K562 (cell line): ENCODE measurements at regions not wholly inside any gene's neighbourhood (a gene's known extent, or its start where the extent isn't known, plus 50 kb on each side); places are given as distances from the start of the nearest gene placed in this dataset.

Source experiments
- ATAC-seq: fragments of 200-7000 bp; cut with Tn5 transposase; 3 replicates; pipeline ENCODE4 v1.9.1; 2020; ENCODE audit warnings: moderate library complexity
- BruUV-seq: library from RNA; stranded (reverse); fragments of 400-500 nt; replicated peaks from 2 replicates; lab custom pipeline; 2021; lab: Mats Ljungman, UMichigan
- CTCF ChIA-PET: fragments of 300-600 bp; formaldehyde crosslinking; extraction: SDS; loops from one replicate; lab custom pipeline; 2021; ENCODE audit warnings: low intra/inter-chr PET ratio; lab: Yijun Ruan, JAX
- POLR2A ChIA-PET: fragments of 300-600, 350-650 bp; sonication (Branson Sonifier 250); formaldehyde crosslinking; extraction: SDS; loops from one replicate; lab custom pipeline; 2021; ENCODE audit warnings: antibody characterized with exemption, inconsistent platforms; lab: Yijun Ruan, JAX
- DNase-seq, 4 experiments: peaks; one replicate each; pipeline versions ENCODE4 v3.0.0 to v3.0.0-alpha.2; 2011 to 2018; ENCODE audit warnings: low spot score in 3 of 4, mixed read lengths in 3 of 4; ENCODE audit errors: extremely low read depth in 1 of 4
- FAIRE-seq: peaks from 2 replicates; lab custom pipeline; 2011; peaks lifted over from hg19 to GRCh38; lab: Jason Lieb, UNC
- H2AFZ ChIP-seq: 2 replicates; pipeline ENCODE4 v1.6.0; 2011; ENCODE audit warnings: low read depth, low read length, control low read depth, inconsistent platforms
- H3K27ac ChIP-seq: fragments of 200-600 bp; 3 replicates; pipeline ENCODE4 v1.8.0; 2011; ENCODE audit warnings: low read depth, mild to moderate bottlenecking, control low read depth, inconsistent platforms, low read length, moderate library complexity, mixed read lengths; ENCODE audit errors: extremely low read depth
- H3K27me3 ChIP-seq, 2 experiments: fragments of 300-600 bp in 1 of 2; 2 replicates in 1 of 2; 3 replicates in 1 of 2; pipeline versions ENCODE4 v1.6.0 to v1.8.0; 2011; ENCODE audit warnings: inconsistent platforms in 2 of 2, low read length in 2 of 2, mild to moderate bottlenecking in 1 of 2, mixed read lengths in 1 of 2, moderate library complexity in 1 of 2; ENCODE audit not compliant: control insufficient read depth in 2 of 2, insufficient read depth in 2 of 2
- H3K36me3 ChIP-seq: fragments of 300-600 bp; 3 replicates; pipeline ENCODE4 v1.8.0; 2011; ENCODE audit warnings: mild to moderate bottlenecking, low read length, inconsistent platforms; ENCODE audit not compliant: control insufficient read depth, insufficient read depth
- H3K4me1 ChIP-seq, 2 experiments: fragments of 200-600 bp in 1 of 2; replicated peaks in 1 of 2; 2 replicates in 1 of 2; 3 replicates in 1 of 2; pipeline versions ENCODE4 v1.5.1 to v1.8.0; 2011; ENCODE audit warnings: inconsistent platforms in 2 of 2, low read length in 2 of 2, mild to moderate bottlenecking in 1 of 2, mixed read lengths in 1 of 2, moderate library complexity in 1 of 2; ENCODE audit not compliant: control insufficient read depth in 2 of 2, insufficient read depth in 2 of 2
- H3K4me2 ChIP-seq: 2 replicates; pipeline ENCODE4 v1.6.1; 2011; ENCODE audit warnings: low read length, control low read depth, inconsistent platforms, mixed read lengths; ENCODE audit not compliant: insufficient read depth
- H3K4me3 ChIP-seq: fragments of 200-600 bp; sonication (generic), shearing (Covaris generic); 2 replicates; pipeline ENCODE4 v1.5.1; 2016; ENCODE audit warnings: control low read depth, inconsistent platforms
- H3K79me2 ChIP-seq: fragments of 200-600 bp; 3 replicates; pipeline ENCODE4 v1.8.0; 2011; ENCODE audit warnings: low read length, inconsistent platforms; ENCODE audit not compliant: control insufficient read depth, insufficient read depth
- H3K9ac ChIP-seq, 2 experiments: 2 replicates each; pipeline versions ENCODE4 v1.6.0 to v1.6.1; 2011; ENCODE audit warnings: low read depth in 2 of 2, low read length in 2 of 2, control low read depth in 1 of 2, inconsistent platforms in 1 of 2, mild to moderate bottlenecking in 1 of 2, mixed read lengths in 1 of 2; ENCODE audit not compliant: insufficient read depth in 1 of 2
- H3K9me1 ChIP-seq: one replicate; pipeline ENCODE4 v1.6.0; 2011; ENCODE audit warnings: inconsistent platforms, mild to moderate bottlenecking, low read length, moderate library complexity; ENCODE audit not compliant: control insufficient read depth, insufficient read depth
- H3K9me3 ChIP-seq: replicated peaks from 2 replicates; pipeline ENCODE4 v1.5.1; 2011; ENCODE audit warnings: low read depth, low read length, inconsistent platforms; ENCODE audit not compliant: control insufficient read depth, insufficient read depth
- H4K20me1 ChIP-seq: replicated peaks from 2 replicates; pipeline ENCODE4 v1.6.1; 2011; ENCODE audit warnings: low read length, inconsistent platforms, mixed read lengths; ENCODE audit not compliant: control insufficient read depth, insufficient read depth
- CEBPB ChIP-seq: fragments of 450-650 bp; IDR thresholded peaks from 2 replicates; pipeline ENCODE4 v1.6.1; 2016; ENCODE audit warnings: missing genetic modification characterization, missing compliant biosample characterization
- PREB ChIP-seq: sonication (generic); formaldehyde crosslinking; IDR thresholded peaks from 2 replicates; pipeline ENCODE4 v1.8.1; 2023; ENCODE audit warnings: mild to moderate bottlenecking, missing genetic modification reagents
- SMAD4 ChIP-seq: fragments of 250-450 bp; sonication (Bioruptor Pico); conservative IDR thresholded peaks from 2 replicates; pipeline ENCODE4 v1.8.0; 2021; ENCODE audit warnings: inconsistent platforms, mild to moderate bottlenecking, moderate library complexity
- TCFL5 ChIP-seq: fragments of 250-450 bp; sonication (Bioruptor Pico); conservative IDR thresholded peaks from 2 replicates; pipeline ENCODE4 v1.6.1; 2021; ENCODE audit warnings: mild to moderate bottlenecking, moderate library complexity, matching md5 sums
- TRIM25 ChIP-seq: fragments of 450-650 bp; IDR thresholded peaks from 2 replicates; pipeline ENCODE4 v1.7.0; 2016; ENCODE audit warnings: borderline replicate concordance
- ZNF124 ChIP-seq: sonication (generic); formaldehyde crosslinking; IDR thresholded peaks from 2 replicates; pipeline ENCODE4 v1.8.1; 2022; ENCODE audit warnings: missing genetic modification reagents
- WGBS: fragments of 100-300 bp; shearing (Covaris generic); methylation state at CpG from one replicate; pipeline ENCODE4 v1.1.6; 2016; ENCODE audit warnings: low coverage, mixed read lengths; ENCODE audit not compliant: insufficient coverage; ENCODE audit errors: missing lambda C conversion rate; 5-methylcytosine and 5-hydroxymethylcytosine counted together
- in situ Hi-C: fragments of 300-500 bp; cut with MboI; formaldehyde crosslinking; loops from 4 replicates; pipeline ENCODE4 v1.15.0; 2018; ENCODE audit warnings: inconsistent platforms, mixed read lengths
- intact Hi-C: fragments of 100-400 bp; cut with micrococcal nuclease; formaldehyde crosslinking; loops from 2 replicates; pipeline ENCODE4 v1.14.2; 2022
- TF ChIP-seq, protein P1 (sequence below): fragments of 450-650 bp; IDR thresholded peaks from 2 replicates; pipeline ENCODE4 v1.6.1; 2016; ENCODE audit warnings: borderline replicate concordance

DNA sequence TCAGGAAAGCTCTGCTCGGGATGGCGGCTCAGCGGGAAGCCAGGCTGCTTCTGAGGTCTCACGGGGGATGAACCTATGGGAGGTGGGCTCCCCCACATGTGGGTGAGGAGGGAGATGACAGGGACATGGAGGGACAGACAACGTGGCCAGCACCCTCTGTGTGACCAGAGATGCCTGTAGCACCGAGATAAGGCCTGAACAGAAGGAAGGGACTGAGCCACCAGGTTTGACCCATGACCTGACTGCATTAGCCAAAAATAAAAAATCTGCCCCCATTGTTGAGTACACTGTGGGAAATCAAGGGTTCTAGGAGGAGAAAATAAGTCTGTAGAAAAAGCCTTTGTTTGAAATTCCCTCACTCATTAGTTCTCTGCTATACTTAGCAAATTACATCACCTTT lies 105.7 kb downstream of the RNASET2 start (continued):
- TF ChIP-seq, protein P1, sequence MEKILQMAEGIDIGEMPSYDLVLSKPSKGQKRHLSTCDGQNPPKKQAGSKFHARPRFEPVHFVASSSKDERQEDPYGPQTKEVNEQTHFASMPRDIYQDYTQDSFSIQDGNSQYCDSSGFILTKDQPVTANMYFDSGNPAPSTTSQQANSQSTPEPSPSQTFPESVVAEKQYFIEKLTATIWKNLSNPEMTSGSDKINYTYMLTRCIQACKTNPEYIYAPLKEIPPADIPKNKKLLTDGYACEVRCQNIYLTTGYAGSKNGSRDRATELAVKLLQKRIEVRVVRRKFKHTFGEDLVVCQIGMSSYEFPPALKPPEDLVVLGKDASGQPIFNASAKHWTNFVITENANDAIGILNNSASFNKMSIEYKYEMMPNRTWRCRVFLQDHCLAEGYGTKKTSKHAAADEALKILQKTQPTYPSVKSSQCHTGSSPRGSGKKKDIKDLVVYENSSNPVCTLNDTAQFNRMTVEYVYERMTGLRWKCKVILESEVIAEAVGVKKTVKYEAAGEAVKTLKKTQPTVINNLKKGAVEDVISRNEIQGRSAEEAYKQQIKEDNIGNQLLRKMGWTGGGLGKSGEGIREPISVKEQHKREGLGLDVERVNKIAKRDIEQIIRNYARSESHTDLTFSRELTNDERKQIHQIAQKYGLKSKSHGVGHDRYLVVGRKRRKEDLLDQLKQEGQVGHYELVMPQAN = no peak
- peak; percentile 87 for TF ChIP-seq SMAD4
- TF ChIP-seq TCFL5 (CRISPR knock-in tag) = no peak
- TF ChIP-seq, all 486 proteins: peak for 70

GRCh38 chr6:166849749-166850183 lies 106.6 kb downstream of the RNASET2 start:
- POLR2A ChIA-PET = no interaction called here
- CTCF ChIA-PET = no interaction called here
- H3K4me3 ChIP-seq = no peak overlapping the region
- no peaks in the 10 kb centered on the region for H3K9me1 ChIP-seq
- H3K9me3 ChIP-seq = no peaks in the 10 kb centered on the region
- TF ChIP-seq CEBPB (no peak), ZNF124 (CRISPR knock-in tag) (no peak), TRIM25 (no peak), PREB (CRISPR knock-in tag) (no peak)
- TF ChIP-seq, all 486 proteins: peak for 0
- DNase-seq (no peak), ATAC-seq (no peak), FAIRE-seq (no peak)
- Histone ChIP-seq H3K36me3 (no peaks in the 10 kb centered on the region), H2AFZ (no peak overlapping the region), H3K4me1 (peaks cover 11 to 21% of the 10 kb centered on the region in 2 experiments), H3K4me2 (no peak overlapping the region), H3K27ac (no peak overlapping the region), H3K9ac (no peak overlapping the region), H3K27me3 (peaks cover 2 to 32% of the 10 kb centered on the region in 2 experiments; a peak in 2 of 5 replicates), H3K79me2 (no peaks in the 10 kb centered on the region), H4K20me1 (no peaks in the 10 kb centered on the region)
- in situ Hi-C loops (no loop called here), intact Hi-C loops (loop anchor here (2.0 kb wide), 1 partner anchor 101 kb away; no protein-coding TSS in a partner anchor)
- BruUV-seq = no TSS peak
- 32% methylated on average over 15 of the region's 15 CpGs for WGBS
